Loucy (cell line): ENCODE measurements at regions not wholly inside any gene's neighbourhood (a gene's known extent, or its start where the extent isn't known, plus 50 kb on each side); places are given as distances from the start of the nearest gene placed in this dataset.

ENCODE experiments used
- H2AFZ ChIP-seq: fragments of 200-600 bp; sonication (generic); 2 replicates; pipeline ENCODE4 v1.6.0; 2016; ENCODE audit warnings: antibody characterized with exemption, mild to moderate bottlenecking, low read length, moderate library complexity
- H3F3A ChIP-seq: fragments of 200-600 bp; 2 replicates; pipeline ENCODE4 v1.6.0; 2016; ENCODE audit warnings: antibody characterized with exemption, low read depth, mild to moderate bottlenecking
- H3K27me3 ChIP-seq: fragments of 200-600 bp; sonication (generic); 2 replicates; pipeline ENCODE4 v1.6.1; 2014; ENCODE audit warnings: low read length, mild to moderate bottlenecking; ENCODE audit not compliant: insufficient read depth, poor library complexity, severe bottlenecking
- H3K36me3 ChIP-seq: fragments of 200-600 bp; sonication (generic); 2 replicates; pipeline ENCODE4 v1.6.1; 2016; ENCODE audit warnings: low read length; ENCODE audit not compliant: insufficient read depth
- H3K4me1 ChIP-seq: fragments of 200-600 bp; sonication (generic); 2 replicates; pipeline ENCODE4 v1.5.1; 2014; ENCODE audit warnings: low read length, mild to moderate bottlenecking; ENCODE audit not compliant: insufficient read depth, poor library complexity, severe bottlenecking
- H3K4me2 ChIP-seq: fragments of 200-600 bp; sonication (generic); 2 replicates; pipeline ENCODE4 v1.6.0; 2014; ENCODE audit warnings: antibody characterized with exemption, low read length, low read depth, mild to moderate bottlenecking; ENCODE audit not compliant: poor library complexity, severe bottlenecking
- H3K4me3 ChIP-seq: fragments of 200-600 bp; sonication (generic); 2 replicates; pipeline ENCODE4 v1.5.1; 2014; ENCODE audit warnings: low read length, mild to moderate bottlenecking, mixed read lengths; ENCODE audit not compliant: poor library complexity, severe bottlenecking
- H3K79me2 ChIP-seq: fragments of 200-600 bp; sonication (generic); 2 replicates; pipeline ENCODE4 v1.6.1; 2014; ENCODE audit warnings: low read length; ENCODE audit not compliant: insufficient read depth
- H3K9ac ChIP-seq: fragments of 200-600 bp; sonication (generic); 2 replicates; pipeline ENCODE4 v1.6.0; 2014; ENCODE audit warnings: mild to moderate bottlenecking, low read depth, low read length, moderate library complexity; ENCODE audit not compliant: poor library complexity, severe bottlenecking
- H3K9me2 ChIP-seq: fragments of 200-600 bp; sonication (generic); replicated peaks from 2 replicates; pipeline ENCODE4 v1.6.1; 2016; ENCODE audit warnings: low read depth, low read length, mixed read lengths
- H3K9me3 ChIP-seq: fragments of 200-600 bp; sonication (generic); 2 replicates; pipeline ENCODE4 v1.6.1; 2014; ENCODE audit warnings: mild to moderate bottlenecking, antibody characterized with exemption, low read length, low read depth; ENCODE audit not compliant: insufficient read depth
- H4K20me1 ChIP-seq: fragments of 200-600 bp; sonication (generic); 2 replicates; pipeline ENCODE4 v1.6.0; 2014; ENCODE audit warnings: antibody characterized with exemption, low read length, mild to moderate bottlenecking; ENCODE audit not compliant: insufficient read depth, poor library complexity, severe bottlenecking
- EZH2phosphoT487 ChIP-seq: fragments of 200-600 bp; IDR thresholded peaks from 2 replicates; pipeline ENCODE4 v1.6.1; 2018; ENCODE audit warnings: antibody characterized with exemption, mild to moderate bottlenecking, moderate library complexity, borderline replicate concordance
- TF ChIP-seq, protein P1 (sequence below): fragments of 200-600 bp; sonication (generic); conservative IDR thresholded peaks from 2 replicates; pipeline ENCODE4 v1.5.1; 2014; ENCODE audit warnings: mild to moderate bottlenecking, antibody characterized with exemption, low read length

DNA sequence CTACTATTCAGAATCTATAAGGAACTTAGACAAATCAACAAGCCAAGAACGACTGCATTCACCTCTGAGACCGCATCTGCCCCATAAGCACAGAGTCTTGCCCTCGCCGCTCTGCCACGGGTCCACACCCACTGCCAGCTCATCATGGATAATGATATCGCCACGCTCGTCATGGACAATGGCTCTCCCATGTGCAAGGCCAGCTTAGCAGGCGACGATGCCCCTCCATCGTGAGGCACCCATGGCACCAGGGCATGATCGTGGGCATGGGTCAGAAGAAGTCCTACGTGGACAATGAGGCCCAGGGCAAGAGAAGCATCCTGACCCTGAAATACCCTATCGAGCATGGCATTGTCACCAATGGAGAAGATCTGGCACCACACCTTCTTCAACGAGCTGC lies 92.1 kb upstream of the FXR1 start:
- no peaks in the 10 kb centered on the region for H3K36me3 ChIP-seq
- no peak overlapping the region for H3K9ac ChIP-seq
- H2AFZ ChIP-seq, result no peak overlapping the region
- H3K4me3 ChIP-seq, result no peak overlapping the region
- H3K9me2 ChIP-seq, result no peaks in the 10 kb centered on the region
- no peaks in the 10 kb centered on the region for H3K79me2 ChIP-seq
- H3K27me3 ChIP-seq, result no peaks in the 10 kb centered on the region
- TF ChIP-seq, protein P1, sequence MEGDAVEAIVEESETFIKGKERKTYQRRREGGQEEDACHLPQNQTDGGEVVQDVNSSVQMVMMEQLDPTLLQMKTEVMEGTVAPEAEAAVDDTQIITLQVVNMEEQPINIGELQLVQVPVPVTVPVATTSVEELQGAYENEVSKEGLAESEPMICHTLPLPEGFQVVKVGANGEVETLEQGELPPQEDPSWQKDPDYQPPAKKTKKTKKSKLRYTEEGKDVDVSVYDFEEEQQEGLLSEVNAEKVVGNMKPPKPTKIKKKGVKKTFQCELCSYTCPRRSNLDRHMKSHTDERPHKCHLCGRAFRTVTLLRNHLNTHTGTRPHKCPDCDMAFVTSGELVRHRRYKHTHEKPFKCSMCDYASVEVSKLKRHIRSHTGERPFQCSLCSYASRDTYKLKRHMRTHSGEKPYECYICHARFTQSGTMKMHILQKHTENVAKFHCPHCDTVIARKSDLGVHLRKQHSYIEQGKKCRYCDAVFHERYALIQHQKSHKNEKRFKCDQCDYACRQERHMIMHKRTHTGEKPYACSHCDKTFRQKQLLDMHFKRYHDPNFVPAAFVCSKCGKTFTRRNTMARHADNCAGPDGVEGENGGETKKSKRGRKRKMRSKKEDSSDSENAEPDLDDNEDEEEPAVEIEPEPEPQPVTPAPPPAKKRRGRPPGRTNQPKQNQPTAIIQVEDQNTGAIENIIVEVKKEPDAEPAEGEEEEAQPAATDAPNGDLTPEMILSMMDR, result no peak
- no peak for TF ChIP-seq EZH2phosphoT487
- H3K4me2 ChIP-seq, result no peak overlapping the region
- H3K4me1 ChIP-seq, result peaks cover 11% of the 10 kb centered on the region
- H3F3A ChIP-seq, result no peaks in the 10 kb centered on the region
- H4K20me1 ChIP-seq, result no peaks in the 10 kb centered on the region
- H3K9me3 ChIP-seq, result no peaks in the 10 kb centered on the region

DNA sequence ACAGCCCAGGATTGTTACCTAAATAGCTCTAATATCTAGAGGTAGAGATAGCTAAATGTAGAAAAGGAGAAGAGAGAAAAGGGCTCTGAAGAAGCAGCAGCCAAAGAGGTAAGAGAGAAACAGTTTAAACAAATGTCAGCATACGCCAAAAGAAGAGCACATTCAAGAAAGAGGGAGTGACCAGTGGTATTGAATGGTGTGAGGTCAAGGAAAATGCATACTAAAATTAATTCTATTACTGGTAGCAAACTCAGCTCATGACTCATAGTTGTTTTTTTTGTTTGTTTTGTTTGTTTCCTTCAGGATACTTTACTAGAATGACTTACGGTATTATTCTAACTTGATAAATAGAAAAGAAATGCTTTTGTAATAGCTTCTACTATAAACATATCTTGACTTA lies 86.5 kb upstream of the FXR1 start:
- Histone ChIP-seq H3K9me3 (no peaks in the 10 kb centered on the region), H3K36me3 (no peaks in the 10 kb centered on the region), H3K27me3 (no peaks in the 10 kb centered on the region), H3K9ac (no peak overlapping the region), H3K79me2 (no peaks in the 10 kb centered on the region), H3K4me3 (no peak overlapping the region), H2AFZ (no peak overlapping the region), H3K4me2 (no peak overlapping the region), H3K9me2 (no peaks in the 10 kb centered on the region), H3F3A (no peaks in the 10 kb centered on the region), H3K4me1 (peaks cover 6% of the 10 kb centered on the region), H4K20me1 (no peaks in the 10 kb centered on the region)
- TF ChIP-seq, protein P1, result no peak
- no peak for TF ChIP-seq EZH2phosphoT487

- no peaks in the 10 kb centered on the region for H3K4me1 ChIP-seq
- H3K27me3 ChIP-seq, result no peaks in the 10 kb centered on the region
- TF ChIP-seq EZH2phosphoT487, result no peak
- TF ChIP-seq, protein P1, result no peak
- H2AFZ ChIP-seq, result no peak overlapping the region
- H3K36me3 ChIP-seq, result no peaks in the 10 kb centered on the region
- no peaks in the 10 kb centered on the region for H4K20me1 ChIP-seq
- H3K79me2 ChIP-seq, result no peaks in the 10 kb centered on the region
- H3F3A ChIP-seq, result no peaks in the 10 kb centered on the region
- H3K9me2 ChIP-seq, result no peaks in the 10 kb centered on the region
- no peak overlapping the region for H3K4me3 ChIP-seq
- H3K4me2 ChIP-seq, result no peak overlapping the region
- H3K9me3 ChIP-seq, result no peaks in the 10 kb centered on the region
- no peak overlapping the region for H3K9ac ChIP-seq
Measured at GRCh38 chr3:180827171-180827570, 85.3 kb upstream of the FXR1 start.
